ENCODE measurements at regions not wholly inside any gene's neighbourhood (a gene's known extent, or its start where the extent isn't known, plus 50 kb on each side); places are given as distances from the start of the nearest gene placed in this dataset.

- TF ChIP-seq CTCF (IDR thresholded peaks at IDR 0.05 in 4 of 5, conservative IDR thresholded peaks at IDR 0.05 in 1 of 5) (no peak), POLR2A (IDR thresholded peaks at IDR 0.05) (no peak)
Measured at GRCh38 chr2:65576278-65576677, 143.9 kb upstream of the SPRED2 start.
